ENCODE measurements at regions not wholly inside any gene's neighbourhood (a gene's known extent, or its start where the extent isn't known, plus 50 kb on each side); places are given as distances from the start of the nearest gene placed in this dataset.

GRCh38 chr12:24252602-24253001 lies 303.1 kb upstream of the SOX5 start:
- peaks cover 25% of the 10 kb centered on the region for H3K4me1 Mint-ChIP-seq (ENCODE audit: unreplicated experiment)
- H3K27me3 Mint-ChIP-seq (ENCODE audit: unreplicated experiment): no peaks in the 10 kb centered on the region
- no peak overlapping the region for H3K4me3 Mint-ChIP-seq (ENCODE audit: unreplicated experiment)
- no peaks in the 10 kb centered on the region for H3K9me3 Mint-ChIP-seq (ENCODE audit: unreplicated experiment)
- H3K36me3 Mint-ChIP-seq (ENCODE audit: low read depth, unreplicated experiment): no peaks in the 10 kb centered on the region
- DNase-seq (ENCODE audit: low spot score): no peak
- no peak for TF ChIP-seq CTCF (IDR thresholded peaks at IDR 0.05; ENCODE audit: unreplicated experiment)
- peak overlapping the region; percentile 33 for H3K27ac Mint-ChIP-seq (ENCODE audit: unreplicated experiment)

DNA sequence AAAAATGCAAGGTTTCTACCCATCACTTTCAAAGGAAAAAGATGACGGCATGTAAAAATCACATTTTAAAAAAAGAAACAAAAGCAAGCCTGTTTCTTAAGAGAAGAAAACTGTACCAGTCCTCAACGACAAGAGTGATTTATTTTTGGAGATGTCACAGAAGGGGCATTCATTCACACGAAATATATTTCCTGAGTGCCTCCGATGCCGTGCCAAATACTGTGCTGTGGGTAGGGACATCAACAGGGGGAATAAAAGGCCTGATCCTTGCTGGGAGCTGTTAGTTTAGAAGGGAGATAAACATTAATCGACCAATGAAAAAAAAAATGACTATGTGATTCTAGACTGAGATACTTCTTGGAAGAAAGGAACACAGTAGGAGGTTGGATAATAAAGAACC lies 297.5 kb upstream of the SOX5 start:
- Mint-ChIP-seq H3K27ac (ENCODE audit: unreplicated experiment) (no peak overlapping the region), H3K36me3 (ENCODE audit: low read depth, unreplicated experiment) (no peaks in the 10 kb centered on the region), H3K9me3 (ENCODE audit: unreplicated experiment) (no peaks in the 10 kb centered on the region), H3K4me1 (ENCODE audit: unreplicated experiment) (peaks cover 10% of the 10 kb centered on the region), H3K27me3 (ENCODE audit: unreplicated experiment) (peaks cover 3% of the 10 kb centered on the region), H3K4me3 (ENCODE audit: unreplicated experiment) (no peak overlapping the region)
- DNase-seq (ENCODE audit: low spot score): no peak
- TF ChIP-seq CTCF (IDR thresholded peaks at IDR 0.05; ENCODE audit: unreplicated experiment): no peak

DNA sequence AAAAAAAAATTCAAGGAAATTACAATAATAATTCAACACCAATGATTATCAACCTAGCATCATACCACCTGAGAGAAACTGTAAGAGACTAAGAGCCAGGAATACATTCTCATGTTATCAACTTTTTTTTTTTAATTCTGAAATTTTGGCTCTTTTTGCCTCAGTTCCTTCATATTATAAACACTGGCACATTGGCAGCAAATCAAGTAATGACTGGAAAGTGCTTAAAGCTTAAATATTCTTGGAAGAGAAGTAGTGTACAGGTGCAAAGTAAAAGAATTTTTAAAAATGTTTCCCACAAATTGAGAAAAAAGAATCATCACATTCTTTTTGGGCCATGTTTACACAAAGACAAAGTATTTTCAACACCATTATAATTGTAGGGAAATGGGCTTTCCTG lies 296.9 kb upstream of the SOX5 start:
- Mint-ChIP-seq H3K36me3 (ENCODE audit: low read depth, unreplicated experiment) (no peaks in the 10 kb centered on the region), H3K27me3 (ENCODE audit: unreplicated experiment) (peaks cover 3% of the 10 kb centered on the region), H3K9me3 (ENCODE audit: unreplicated experiment) (no peaks in the 10 kb centered on the region), H3K4me3 (ENCODE audit: unreplicated experiment) (no peak overlapping the region), H3K4me1 (ENCODE audit: unreplicated experiment) (peaks cover 9% of the 10 kb centered on the region), H3K27ac (ENCODE audit: unreplicated experiment) (no peak overlapping the region)
- DNase-seq (ENCODE audit: low spot score): no peak
- TF ChIP-seq CTCF (IDR thresholded peaks at IDR 0.05; ENCODE audit: unreplicated experiment): no peak

- Mint-ChIP-seq H3K27ac (ENCODE audit: unreplicated experiment) (no peak overlapping the region), H3K4me3 (ENCODE audit: unreplicated experiment) (no peak overlapping the region), H3K36me3 (ENCODE audit: low read depth, unreplicated experiment) (no peaks in the 10 kb centered on the region), H3K27me3 (ENCODE audit: unreplicated experiment) (peaks cover 3% of the 10 kb centered on the region), H3K9me3 (ENCODE audit: unreplicated experiment) (no peaks in the 10 kb centered on the region), H3K4me1 (ENCODE audit: unreplicated experiment) (peaks cover 5% of the 10 kb centered on the region)
- TF ChIP-seq CTCF (IDR thresholded peaks at IDR 0.05; ENCODE audit: unreplicated experiment): no peak
- no peak for DNase-seq (ENCODE audit: low spot score)
These were observed 295.3 kb upstream of the SOX5 start for GRCh38 chr12:24244801-24245200.

DNA sequence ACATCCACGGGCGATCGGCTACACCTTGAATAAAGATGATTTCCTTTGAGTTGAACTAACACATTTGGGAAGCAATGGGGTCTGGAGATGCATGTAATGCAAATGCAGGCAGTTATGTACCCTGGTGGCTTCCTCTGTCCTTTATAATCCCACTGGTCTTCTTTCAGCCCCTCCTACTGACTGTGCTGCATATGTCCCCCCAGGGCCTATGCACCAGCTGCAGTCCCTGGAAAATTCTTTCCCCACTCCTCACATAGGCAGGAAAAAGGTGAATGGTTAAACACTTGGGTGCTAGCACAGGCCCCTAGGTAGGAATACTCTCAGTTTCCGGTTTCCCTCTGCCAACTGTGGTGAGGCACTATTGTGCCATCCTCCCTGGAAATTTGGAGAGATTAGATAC lies 294.8 kb upstream of the SOX5 start:
- no peak overlapping the region for H3K27ac Mint-ChIP-seq (ENCODE audit: unreplicated experiment)

More for the DNA sequence above, 294.8 kb upstream of the SOX5 start:
- Mint-ChIP-seq H3K36me3 (ENCODE audit: low read depth, unreplicated experiment) (no peaks in the 10 kb centered on the region), H3K4me3 (ENCODE audit: unreplicated experiment) (no peak overlapping the region), H3K27me3 (ENCODE audit: unreplicated experiment) (peaks cover 3% of the 10 kb centered on the region), H3K4me1 (ENCODE audit: unreplicated experiment) (no peaks in the 10 kb centered on the region), H3K9me3 (ENCODE audit: unreplicated experiment) (no peaks in the 10 kb centered on the region)
- no peak for TF ChIP-seq CTCF (IDR thresholded peaks at IDR 0.05; ENCODE audit: unreplicated experiment)
- no peak for DNase-seq (ENCODE audit: low spot score)

Data from endothelial cell (in vitro differentiated cells).